ENCODE measurements at regions not wholly inside any gene's neighbourhood (a gene's known extent, or its start where the extent isn't known, plus 50 kb on each side); places are given as distances from the start of the nearest gene placed in this dataset.

DNA sequence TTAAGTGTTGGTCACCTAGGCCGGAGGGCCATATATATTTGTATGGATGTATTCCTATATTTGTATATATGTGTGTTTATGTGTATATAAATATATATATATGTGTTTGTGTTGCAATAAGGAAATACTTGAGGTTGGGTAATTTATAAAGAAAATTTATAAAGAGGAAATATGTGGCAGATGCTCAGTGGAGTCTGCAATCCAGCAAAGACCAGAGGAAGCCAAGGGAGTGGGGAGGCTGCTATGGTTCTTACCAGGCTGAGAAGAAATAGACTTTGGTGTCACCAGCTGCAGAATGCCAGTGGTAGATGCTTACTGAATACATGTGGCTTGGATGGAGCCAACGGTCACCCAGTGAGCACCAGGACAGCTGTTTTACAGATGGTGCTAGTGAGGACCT is 97.4 kb upstream of the ELOVL5 start:
- Histone ChIP-seq H3K27me3 (ENCODE audit: control insufficient read depth, insufficient read depth, low read length) (no peaks in the 10 kb centered on the region), H3K4me3 (ENCODE audit: low read depth, low read length) (no peak overlapping the region), H3K36me3 (ENCODE audit: control insufficient read depth, insufficient read depth, low read length) (no peaks in the 10 kb centered on the region)
- DNase-seq (ENCODE audit: low read depth), result no peak
- no peak for TF ChIP-seq CTCF (IDR thresholded peaks at IDR 0.05; ENCODE audit: insufficient read depth, low read length, poor library complexity, severe bottlenecking)

DNA sequence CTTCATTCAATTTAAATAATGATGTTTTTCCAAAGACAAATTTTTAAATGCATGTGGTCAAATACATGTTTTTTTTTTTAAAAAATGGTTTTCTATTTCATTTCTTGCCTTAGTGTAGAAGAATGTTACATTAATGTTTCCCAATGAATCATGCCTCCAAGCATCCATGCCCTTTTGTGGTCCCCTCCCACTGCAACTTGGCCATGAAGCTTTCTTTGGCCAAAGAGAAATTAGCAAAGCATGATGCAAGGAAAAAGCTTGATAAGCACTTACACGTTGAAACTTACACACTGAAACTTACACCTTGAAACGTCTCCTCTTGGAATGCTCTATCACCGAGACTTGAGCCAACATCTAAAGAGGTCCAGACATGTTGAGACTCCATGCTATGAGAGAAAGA is 93.0 kb upstream of the ELOVL5 start:
- H3K27me3 ChIP-seq (ENCODE audit: control insufficient read depth, insufficient read depth, low read length), result no peaks in the 10 kb centered on the region
- DNase-seq (ENCODE audit: low read depth), result no peak
- H3K36me3 ChIP-seq (ENCODE audit: control insufficient read depth, insufficient read depth, low read length), result no peaks in the 10 kb centered on the region
- H3K4me3 ChIP-seq (ENCODE audit: low read depth, low read length), result no peak overlapping the region
- no peak for TF ChIP-seq CTCF (IDR thresholded peaks at IDR 0.05; ENCODE audit: insufficient read depth, low read length, poor library complexity, severe bottlenecking)

DNA sequence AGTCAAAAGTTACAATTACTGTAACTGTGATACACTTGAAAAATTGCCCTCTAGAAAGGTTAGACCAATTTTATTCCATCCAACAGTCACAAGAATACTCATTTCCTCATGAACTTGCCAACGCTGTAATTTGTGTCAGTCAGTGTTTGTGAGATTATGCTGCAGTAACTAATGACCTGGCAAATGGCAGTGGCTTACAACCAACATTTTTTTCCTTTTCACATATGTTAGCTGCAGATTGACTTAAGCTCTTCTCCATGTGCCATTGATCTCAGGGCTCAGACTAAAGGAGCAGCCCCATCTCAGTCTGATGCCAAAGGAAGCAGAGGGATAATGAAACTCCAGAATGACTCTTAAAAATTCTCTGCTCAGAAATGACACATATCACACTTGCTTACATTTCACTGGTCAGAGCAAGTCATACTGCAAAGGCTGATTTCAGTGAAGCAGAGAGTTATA is 92.3 kb upstream of the ELOVL5 start:
- H3K27me3 ChIP-seq (ENCODE audit: control insufficient read depth, insufficient read depth, low read length), result no peaks in the 10 kb centered on the region
- no peaks in the 10 kb centered on the region for H3K36me3 ChIP-seq (ENCODE audit: control insufficient read depth, insufficient read depth, low read length)
- DNase-seq (ENCODE audit: low read depth), result no peak
- no peak for TF ChIP-seq CTCF (IDR thresholded peaks at IDR 0.05; ENCODE audit: insufficient read depth, low read length, poor library complexity, severe bottlenecking)
- H3K4me3 ChIP-seq (ENCODE audit: low read depth, low read length), result no peak overlapping the region

DNA sequence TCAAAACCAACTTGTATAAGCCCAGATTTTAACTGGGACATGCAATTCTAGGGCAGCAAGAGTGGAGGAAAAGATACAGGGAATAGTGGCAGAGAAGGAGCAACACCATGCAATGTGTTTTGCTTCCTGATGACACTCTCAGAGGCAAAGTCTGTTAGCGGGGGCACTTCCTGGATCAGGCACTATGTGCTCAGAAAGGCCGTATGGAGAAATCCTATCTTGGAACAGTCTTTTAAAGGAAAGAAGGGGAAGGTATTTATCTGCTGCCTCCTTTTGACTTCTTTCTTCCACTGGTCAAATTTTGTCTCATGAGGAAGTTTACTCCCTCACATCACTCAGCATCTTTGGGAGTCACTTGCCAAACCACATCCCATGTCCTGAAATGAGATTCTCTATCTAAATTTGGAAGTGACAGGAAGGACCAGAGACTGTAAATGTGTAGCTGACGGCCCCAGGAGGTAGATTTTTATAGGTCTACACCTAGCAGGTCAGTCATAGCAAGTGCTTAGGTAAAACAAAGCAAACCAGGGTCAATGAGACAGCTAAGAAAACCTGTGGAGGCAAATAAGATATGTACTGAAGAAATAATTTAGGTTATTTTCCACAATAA is 91.7 kb upstream of the ELOVL5 start:
- no peak for DNase-seq (ENCODE audit: low read depth)

GRCh38 chr6:53439556-53439955 is 90.8 kb upstream of the ELOVL5 start:
- H3K27me3 ChIP-seq (ENCODE audit: control insufficient read depth, insufficient read depth, low read length), result no peaks in the 10 kb centered on the region
- H3K36me3 ChIP-seq (ENCODE audit: control insufficient read depth, insufficient read depth, low read length), result no peaks in the 10 kb centered on the region
- DNase-seq (ENCODE audit: low read depth), result no peak
- H3K4me3 ChIP-seq (ENCODE audit: low read depth, low read length), result no peak overlapping the region
- no peak for TF ChIP-seq CTCF (IDR thresholded peaks at IDR 0.05; ENCODE audit: insufficient read depth, low read length, poor library complexity, severe bottlenecking)

More for the DNA sequence above, 91.7 kb upstream of the ELOVL5 start:
- Histone ChIP-seq H3K27me3 (ENCODE audit: control insufficient read depth, insufficient read depth, low read length) (no peaks in the 10 kb centered on the region), H3K36me3 (ENCODE audit: control insufficient read depth, insufficient read depth, low read length) (no peaks in the 10 kb centered on the region), H3K4me3 (ENCODE audit: low read depth, low read length) (no peak overlapping the region)
- TF ChIP-seq CTCF (IDR thresholded peaks at IDR 0.05; ENCODE audit: insufficient read depth, low read length, poor library complexity, severe bottlenecking), result no peak

- DNase-seq (ENCODE audit: low read depth), result peak; percentile 29
- Histone ChIP-seq H3K36me3 (ENCODE audit: control insufficient read depth, insufficient read depth, low read length) (no peaks in the 10 kb centered on the region), H3K4me3 (ENCODE audit: low read depth, low read length) (no peak overlapping the region), H3K27me3 (ENCODE audit: control insufficient read depth, insufficient read depth, low read length) (no peaks in the 10 kb centered on the region)
- peak; percentile 81 for TF ChIP-seq CTCF (IDR thresholded peaks at IDR 0.05; ENCODE audit: insufficient read depth, low read length, poor library complexity, severe bottlenecking)
Observed at GRCh38 chr6:53437557-53438202, 88.9 kb upstream of the ELOVL5 start.

Measured in kidney epithelial cell (primary cell).